ENCODE measurements at regions not wholly inside any gene's neighbourhood (a gene's known extent, or its start where the extent isn't known, plus 50 kb on each side); places are given as distances from the start of the nearest gene placed in this dataset.

GRCh38 chr2:84083984-84084383, 375.1 kb downstream of the SUCLG1 start:
- TF ChIP-seq ZBTB49 (tag by site-specific recombination; IDR thresholded peaks at IDR 0.05; ENCODE audit: low read depth) (no peak), ZSCAN16 (tag by site-specific recombination; IDR thresholded peaks at IDR 0.05) (no peak), CTCF (tag by site-specific recombination; IDR thresholded peaks at IDR 0.05) (no peak), SCRT2 (tag by site-specific recombination; IDR thresholded peaks at IDR 0.05) (no peak), ZNF248 (tag by site-specific recombination; IDR thresholded peaks at IDR 0.05) (no peak), INSM2 (tag by site-specific recombination; IDR thresholded peaks at IDR 0.05) (no peak), ZNF830 (tag by site-specific recombination; IDR thresholded peaks at IDR 0.05; ENCODE audit: low read depth) (no peak), ZFHX2 (tag by site-specific recombination; conservative IDR thresholded peaks at IDR 0.05) (no peak), ZNF398 (tag by site-specific recombination; IDR thresholded peaks at IDR 0.05) (no peak), ZNF701 (tag by site-specific recombination; IDR thresholded peaks at IDR 0.05) (no peak), BCL11A (tag by site-specific recombination; IDR thresholded peaks at IDR 0.05; ENCODE audit: low read depth) (no peak), ZNF19 (tag by site-specific recombination; IDR thresholded peaks at IDR 0.05; ENCODE audit: low read depth) (no peak), ZNF23 (tag by site-specific recombination; IDR thresholded peaks at IDR 0.05; ENCODE audit: borderline replicate concordance) (no peak)

Measured in HEK293 (cell line).